Fibroblast of the aortic adventitia (primary cell): ENCODE measurements at regions not wholly inside any gene's neighbourhood (a gene's known extent, or its start where the extent isn't known, plus 50 kb on each side); places are given as distances from the start of the nearest gene placed in this dataset.

ENCODE experiments used
- DNase-seq: peaks from one replicate; pipeline ENCODE4 v3.0.0-alpha.2; 2010; ENCODE audit warnings: low read depth
- H3K4me3 ChIP-seq: 2 replicates; pipeline ENCODE4 v1.5.1; 2011; ENCODE audit warnings: low read depth, mild to moderate bottlenecking, control low read depth, low read length, moderate library complexity
- TF ChIP-seq, protein P1 (sequence below): IDR thresholded peaks from 2 replicates; pipeline ENCODE4 v1.5.1; 2011; ENCODE audit warnings: mild to moderate bottlenecking, low read length, control low read depth, inconsistent platforms; ENCODE audit not compliant: insufficient read depth

DNA sequence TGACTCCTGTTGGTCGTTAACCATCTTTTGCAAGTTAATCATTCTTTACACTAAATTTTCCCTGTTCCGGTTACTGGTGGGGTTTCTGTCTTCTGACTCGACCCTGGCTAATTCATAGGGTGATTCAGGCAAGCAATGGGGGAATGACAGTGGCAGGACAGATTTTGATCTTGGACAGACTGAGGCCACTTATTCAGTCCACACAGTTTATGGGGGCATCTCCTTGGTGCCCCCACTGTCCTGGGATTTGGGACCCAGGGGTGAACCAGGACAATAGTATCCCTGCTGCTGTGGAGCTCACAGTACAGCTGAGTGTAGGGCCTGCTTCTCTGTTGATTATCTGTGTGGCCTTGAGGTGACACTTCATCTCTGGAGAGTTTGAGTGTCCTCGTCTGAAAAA, 540.4 kb downstream of the MATN1 start:
- DNase-seq = no peak
- TF ChIP-seq, protein P1, sequence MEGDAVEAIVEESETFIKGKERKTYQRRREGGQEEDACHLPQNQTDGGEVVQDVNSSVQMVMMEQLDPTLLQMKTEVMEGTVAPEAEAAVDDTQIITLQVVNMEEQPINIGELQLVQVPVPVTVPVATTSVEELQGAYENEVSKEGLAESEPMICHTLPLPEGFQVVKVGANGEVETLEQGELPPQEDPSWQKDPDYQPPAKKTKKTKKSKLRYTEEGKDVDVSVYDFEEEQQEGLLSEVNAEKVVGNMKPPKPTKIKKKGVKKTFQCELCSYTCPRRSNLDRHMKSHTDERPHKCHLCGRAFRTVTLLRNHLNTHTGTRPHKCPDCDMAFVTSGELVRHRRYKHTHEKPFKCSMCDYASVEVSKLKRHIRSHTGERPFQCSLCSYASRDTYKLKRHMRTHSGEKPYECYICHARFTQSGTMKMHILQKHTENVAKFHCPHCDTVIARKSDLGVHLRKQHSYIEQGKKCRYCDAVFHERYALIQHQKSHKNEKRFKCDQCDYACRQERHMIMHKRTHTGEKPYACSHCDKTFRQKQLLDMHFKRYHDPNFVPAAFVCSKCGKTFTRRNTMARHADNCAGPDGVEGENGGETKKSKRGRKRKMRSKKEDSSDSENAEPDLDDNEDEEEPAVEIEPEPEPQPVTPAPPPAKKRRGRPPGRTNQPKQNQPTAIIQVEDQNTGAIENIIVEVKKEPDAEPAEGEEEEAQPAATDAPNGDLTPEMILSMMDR = no peak

GRCh38 chr1:30179942-30180543, 543.3 kb downstream of the MATN1 start:
- H3K4me3 ChIP-seq = no peak overlapping the region
- TF ChIP-seq, protein P1 = no peak
- DNase-seq = no peak

More for the DNA sequence above, 540.4 kb downstream of the MATN1 start:
- no peak overlapping the region for H3K4me3 ChIP-seq

GRCh38 chr1:30176477-30176876, 546.9 kb downstream of the MATN1 start:
- TF ChIP-seq, protein P1 = no peak
- no peak overlapping the region for H3K4me3 ChIP-seq
- DNase-seq = no peak

DNA sequence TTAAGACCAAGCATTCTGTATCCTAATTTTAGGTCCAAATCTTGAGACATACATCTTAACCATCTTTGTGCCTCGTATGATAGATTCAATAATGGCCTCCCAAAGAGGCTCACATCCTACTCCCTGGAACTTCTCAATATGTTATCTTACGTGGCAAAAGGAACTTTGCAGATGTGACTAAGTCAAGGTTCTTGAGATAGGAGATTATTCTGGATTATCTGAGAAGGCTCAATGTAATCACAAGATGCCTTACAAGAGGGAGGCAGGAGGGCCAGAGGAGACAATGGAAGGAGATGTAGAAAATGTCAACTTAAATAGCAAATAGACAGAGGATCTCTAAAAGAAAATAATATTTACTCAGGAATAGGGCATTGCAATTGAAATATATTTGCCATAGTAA, 548.9 kb downstream of the MATN1 start:
- H3K4me3 ChIP-seq = no peak overlapping the region
- TF ChIP-seq, protein P1 = no peak
- DNase-seq = no peak

DNA sequence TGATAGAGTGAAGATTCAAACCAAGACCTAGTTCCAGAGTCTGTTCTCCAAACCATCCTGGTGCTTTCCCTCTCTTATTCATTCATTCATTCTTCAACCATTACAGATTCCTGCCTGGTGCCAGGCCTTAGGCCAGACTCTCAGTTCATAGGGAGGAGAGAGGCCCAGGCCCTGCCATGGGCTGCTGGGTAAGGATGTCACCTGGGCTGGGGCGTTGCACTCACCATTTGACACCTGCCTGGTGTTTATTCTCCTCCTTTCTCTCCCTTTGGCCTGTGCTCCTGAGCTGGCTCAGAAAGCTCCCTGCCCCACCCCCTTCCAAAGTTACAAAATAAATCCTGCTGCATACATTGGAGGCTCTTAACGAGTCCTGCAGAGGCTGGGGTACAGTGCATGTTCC, 549.8 kb downstream of the MATN1 start:
- H3K4me3 ChIP-seq = no peak overlapping the region
- DNase-seq = no peak

GRCh38 chr1:30172757-30173156, 550.6 kb downstream of the MATN1 start:
- no peak overlapping the region for H3K4me3 ChIP-seq
- TF ChIP-seq, protein P1 = no peak
- no peak for DNase-seq

More for the DNA sequence above, 549.8 kb downstream of the MATN1 start:
- TF ChIP-seq, protein P1 = no peak

- no peak overlapping the region for H3K4me3 ChIP-seq
- TF ChIP-seq, protein P1 = no peak
- no peak for DNase-seq
Observed at GRCh38 chr1:30172299-30172694, 551.1 kb downstream of the MATN1 start.
